Sciatic nerve (tissue), 2 donors: ENCODE measurements at regions not wholly inside any gene's neighbourhood (a gene's known extent, or its start where the extent isn't known, plus 50 kb on each side); places are given as distances from the start of the nearest gene placed in this dataset.

Experiments
- ATAC-seq: fragments of 200-7000 bp; cut with Tn5 transposase; one replicate; pipeline ENCODE4 v1.9.1; 2020; ENCODE audit warnings: mild to moderate bottlenecking, moderate library complexity
- DNase-seq: peaks from one replicate; pipeline ENCODE4 v3.0.0-alpha.2; 2020; ENCODE audit warnings: low spot score
- intact Hi-C: fragments of 100-400 bp; cut with DNase I; formaldehyde crosslinking; loops from one replicate; pipeline ENCODE4 v1.14.2; 2022
- donor health status: DM: no; HTN: no; CAD: no.
- donor health status: DM: no; HTN: no; CAD: no.

- intact Hi-C loops: no loop called here
- DNase-seq (no peak), ATAC-seq (no peak)
Measured at GRCh38 chr3:24591661-24592555, 97.3 kb upstream of the THRB start.

GRCh38 chr3:24594161-24594560 is 99.5 kb upstream of the THRB start:
- ATAC-seq (no peak), DNase-seq (no peak)
- intact Hi-C loops: no loop called here

- DNase-seq: no peak
- intact Hi-C loops: no loop called here
- no peak for ATAC-seq
Measured at GRCh38 chr3:24595796-24596195, 101.1 kb upstream of the THRB start.

GRCh38 chr3:24596626-24597025 is 102.0 kb upstream of the THRB start:
- intact Hi-C loops: no loop called here
- ATAC-seq: no peak

GRCh38 chr3:24598695-24599470 is 104.2 kb upstream of the THRB start:
- intact Hi-C loops: no loop called here
- DNase-seq (no peak), ATAC-seq (no peak)

More at GRCh38 chr3:24596626-24597025, 102.0 kb upstream of the THRB start:
- DNase-seq: no peak

- intact Hi-C loops: no loop called here
- DNase-seq (no peak), ATAC-seq (no peak)
Measured at GRCh38 chr3:24601066-24601939, 106.7 kb upstream of the THRB start.

GRCh38 chr3:24604215-24604614 is 109.6 kb upstream of the THRB start:
- no peak for ATAC-seq
- no peak for DNase-seq
- intact Hi-C loops: no loop called here

- no peak for DNase-seq
- intact Hi-C loops: no loop called here
- ATAC-seq: no peak
Measured at GRCh38 chr3:24605511-24606028, 110.9 kb upstream of the THRB start.

- ATAC-seq: no peak
- intact Hi-C loops: no loop called here
Measured at GRCh38 chr3:24607281-24607680, 112.6 kb upstream of the THRB start.

GRCh38 chr3:24608701-24609390 is 114.2 kb upstream of the THRB start:
- DNase-seq: no peak
- no peak for ATAC-seq
- intact Hi-C loops: no loop called here

More at GRCh38 chr3:24607281-24607680, 112.6 kb upstream of the THRB start:
- no peak for DNase-seq

- no peak for DNase-seq
- intact Hi-C loops: loop anchor here (5.0 kb wide), 1 partner anchor 1857 kb away; no protein-coding TSS in a partner anchor
- ATAC-seq: no peak
Measured at GRCh38 chr3:24614359-24614758, 119.7 kb upstream of the THRB start.

GRCh38 chr3:24615177-24615576 is 120.5 kb upstream of the THRB start:
- no peak for ATAC-seq
- intact Hi-C loops: no loop called here
- no peak for DNase-seq

GRCh38 chr3:24616110-24616829 is 121.6 kb upstream of the THRB start:
- DNase-seq (no peak), ATAC-seq (no peak)
- intact Hi-C loops: no loop called here

GRCh38 chr3:24622138-24622537 is 127.5 kb upstream of the THRB start:
- ATAC-seq (no peak), DNase-seq (no peak)
- intact Hi-C loops: no loop called here

GRCh38 chr3:24622696-24623225 is 128.1 kb upstream of the THRB start:
- no peak for ATAC-seq
- intact Hi-C loops: no loop called here
- DNase-seq: no peak

- intact Hi-C loops: no loop called here
- ATAC-seq: peak; percentile 66
- no peak for DNase-seq
Measured at GRCh38 chr3:24623657-24624056, 129.0 kb upstream of the THRB start.

GRCh38 chr3:24624938-24625681 is 130.5 kb upstream of the THRB start:
- ATAC-seq (no peak), DNase-seq (no peak)
- intact Hi-C loops: no loop called here
